Thyroid gland (tissue), 4 donors: ENCODE measurements at regions not wholly inside any gene's neighbourhood (a gene's known extent, or its start where the extent isn't known, plus 50 kb on each side); places are given as distances from the start of the nearest gene placed in this dataset.

Experiments used
- POLR2A ChIP-seq, 2 donors: fragments of 450-650 bp; IDR thresholded peaks; one replicate each; pipeline ENCODE4 v1.6.1; 2017; ENCODE audit warnings: antibody characterized with exemption in 2 of 2, mild to moderate bottlenecking in 2 of 2, moderate library complexity in 1 of 2
- TF ChIP-seq, protein P1 (sequence below), 6 experiments: fragments of 200-600 bp in 3 of 6; fragments of 450-650 bp in 3 of 6; sonication (generic) in 3 of 6; IDR thresholded peaks; one replicate each; pipeline ENCODE4 v1.5.1; 2016 to 2019; ENCODE audit warnings: antibody characterized with exemption in 6 of 6, mild to moderate bottlenecking in 2 of 6, inconsistent platforms in 1 of 6, moderate library complexity in 1 of 6

DNA sequence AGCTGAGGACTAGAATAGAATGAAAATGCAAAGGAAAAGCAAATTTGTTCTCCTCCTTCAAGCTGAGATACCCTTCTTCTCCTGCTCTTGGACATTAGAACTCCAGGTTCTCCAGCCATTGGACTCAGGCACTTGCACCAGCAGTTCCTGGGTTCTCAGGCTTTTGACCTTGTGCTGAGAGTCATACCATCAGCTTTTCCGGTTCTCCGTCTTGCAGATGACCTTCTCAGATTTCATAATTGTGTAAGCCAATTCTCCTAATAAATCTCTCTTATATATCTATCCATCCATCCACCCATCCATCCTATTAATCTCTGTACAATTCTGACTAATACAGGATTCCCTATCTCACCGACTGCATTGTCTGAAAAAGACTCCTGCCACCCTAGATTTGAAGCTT lies 108.3 kb downstream of the AHR start:
- TF ChIP-seq, protein P1, sequence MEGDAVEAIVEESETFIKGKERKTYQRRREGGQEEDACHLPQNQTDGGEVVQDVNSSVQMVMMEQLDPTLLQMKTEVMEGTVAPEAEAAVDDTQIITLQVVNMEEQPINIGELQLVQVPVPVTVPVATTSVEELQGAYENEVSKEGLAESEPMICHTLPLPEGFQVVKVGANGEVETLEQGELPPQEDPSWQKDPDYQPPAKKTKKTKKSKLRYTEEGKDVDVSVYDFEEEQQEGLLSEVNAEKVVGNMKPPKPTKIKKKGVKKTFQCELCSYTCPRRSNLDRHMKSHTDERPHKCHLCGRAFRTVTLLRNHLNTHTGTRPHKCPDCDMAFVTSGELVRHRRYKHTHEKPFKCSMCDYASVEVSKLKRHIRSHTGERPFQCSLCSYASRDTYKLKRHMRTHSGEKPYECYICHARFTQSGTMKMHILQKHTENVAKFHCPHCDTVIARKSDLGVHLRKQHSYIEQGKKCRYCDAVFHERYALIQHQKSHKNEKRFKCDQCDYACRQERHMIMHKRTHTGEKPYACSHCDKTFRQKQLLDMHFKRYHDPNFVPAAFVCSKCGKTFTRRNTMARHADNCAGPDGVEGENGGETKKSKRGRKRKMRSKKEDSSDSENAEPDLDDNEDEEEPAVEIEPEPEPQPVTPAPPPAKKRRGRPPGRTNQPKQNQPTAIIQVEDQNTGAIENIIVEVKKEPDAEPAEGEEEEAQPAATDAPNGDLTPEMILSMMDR (IDR thresholded peaks at IDR 0.05), result no peak
- no peak for TF ChIP-seq POLR2A (IDR thresholded peaks at IDR 0.05)
